Osteocyte (in vitro differentiated cells): ENCODE measurements at regions not wholly inside any gene's neighbourhood (a gene's known extent, or its start where the extent isn't known, plus 50 kb on each side); places are given as distances from the start of the nearest gene placed in this dataset.

Experiments
- DNase-seq: peaks from one replicate; pipeline ENCODE4 v3.0.0; 2021; ENCODE audit warnings: mixed read lengths; ENCODE audit not compliant: unreplicated experiment; ENCODE audit errors: extremely low spot score
- H3K27ac Mint-ChIP-seq: one replicate; pipeline ENCODE4 v1.8.0; 2021; ENCODE audit warnings: mild to moderate bottlenecking, mixed read lengths; ENCODE audit not compliant: unreplicated experiment
- H3K27me3 Mint-ChIP-seq: one replicate; pipeline ENCODE4 v1.8.0; 2021; ENCODE audit warnings: mixed read lengths; ENCODE audit not compliant: unreplicated experiment
- H3K36me3 Mint-ChIP-seq: one replicate; pipeline ENCODE4 v1.8.0; 2021; ENCODE audit warnings: mixed read lengths; ENCODE audit not compliant: unreplicated experiment
- H3K4me1 Mint-ChIP-seq: one replicate; pipeline ENCODE4 v1.8.0; 2021; ENCODE audit warnings: mixed read lengths; ENCODE audit not compliant: unreplicated experiment
- H3K4me3 Mint-ChIP-seq: one replicate; pipeline ENCODE4 v1.8.0; 2021; ENCODE audit warnings: mild to moderate bottlenecking, moderate library complexity, mixed read lengths; ENCODE audit not compliant: unreplicated experiment
- H3K9me3 Mint-ChIP-seq: one replicate; pipeline ENCODE4 v1.8.0; 2021; ENCODE audit warnings: mixed read lengths; ENCODE audit not compliant: unreplicated experiment
- CTCF ChIP-seq: fragments of 200-600 bp; sonication (generic); IDR thresholded peaks from 2 replicates; pipeline ENCODE4 v1.5.0; 2021; ENCODE audit warnings: antibody characterized with exemption, mild to moderate bottlenecking, moderate library complexity

- Mint-ChIP-seq H3K4me1 (peaks cover 3% of the 10 kb centered on the region), H3K9me3 (no peaks in the 10 kb centered on the region), H3K36me3 (no peaks in the 10 kb centered on the region), H3K27ac (no peak overlapping the region), H3K27me3 (peaks cover 57% of the 10 kb centered on the region), H3K4me3 (no peak overlapping the region)
- no peak for TF ChIP-seq CTCF
- peak; percentile 62 for DNase-seq
Measured at GRCh38 chr14:104458845-104459244, 120.7 kb upstream of the C14orf180 start.

- no peak overlapping the region for H3K27ac Mint-ChIP-seq
- H3K4me3 Mint-ChIP-seq = no peak overlapping the region
- no peaks in the 10 kb centered on the region for H3K36me3 Mint-ChIP-seq
- DNase-seq = peak; percentile 83
- H3K9me3 Mint-ChIP-seq = no peaks in the 10 kb centered on the region
- TF ChIP-seq CTCF = no peak
- H3K4me1 Mint-ChIP-seq = peaks cover 3% of the 10 kb centered on the region
- H3K27me3 Mint-ChIP-seq = peaks cover 49% of the 10 kb centered on the region
Measured at GRCh38 chr14:104460791-104461651, 118.5 kb upstream of the C14orf180 start.

- H3K27me3 Mint-ChIP-seq = peaks cover 46% of the 10 kb centered on the region
- H3K27ac Mint-ChIP-seq = no peak overlapping the region
- no peaks in the 10 kb centered on the region for H3K36me3 Mint-ChIP-seq
- TF ChIP-seq CTCF = no peak
- no peak overlapping the region for H3K4me3 Mint-ChIP-seq
- DNase-seq = peak; percentile 82
- H3K4me1 Mint-ChIP-seq = peaks cover 3% of the 10 kb centered on the region
- H3K9me3 Mint-ChIP-seq = no peaks in the 10 kb centered on the region
Measured at GRCh38 chr14:104461676-104462449, 117.7 kb upstream of the C14orf180 start.

GRCh38 chr14:104462651-104463630 lies 116.6 kb upstream of the C14orf180 start:
- H3K9me3 Mint-ChIP-seq = no peaks in the 10 kb centered on the region

More at GRCh38 chr14:104462651-104463630, 116.6 kb upstream of the C14orf180 start:
- no peak overlapping the region for H3K27ac Mint-ChIP-seq
- H3K36me3 Mint-ChIP-seq = no peaks in the 10 kb centered on the region
- H3K27me3 Mint-ChIP-seq = peaks cover 41% of the 10 kb centered on the region
- TF ChIP-seq CTCF = no peak
- H3K4me3 Mint-ChIP-seq = no peak overlapping the region
- DNase-seq = peak; percentile 69
- peaks cover 3% of the 10 kb centered on the region for H3K4me1 Mint-ChIP-seq
